H1 (cell line): ENCODE measurements at regions not wholly inside any gene's neighbourhood (a gene's known extent, or its start where the extent isn't known, plus 50 kb on each side); places are given as distances from the start of the nearest gene placed in this dataset.

ENCODE experiments used
- ASH2L ChIP-seq: fragments of 200-600, 300-600 bp; sonication (generic); IDR thresholded peaks from one replicate; pipeline ENCODE4 v1.7.1; 2017; ENCODE audit warnings: low read length
- CHD1 ChIP-seq: IDR thresholded peaks from 2 replicates; pipeline ENCODE4 v1.6.1; 2012; ENCODE audit warnings: low read depth, low read length, improper control_type of control experiment
- CHD7 ChIP-seq: fragments of 300-600 bp; sonication (generic); IDR thresholded peaks from 2 replicates; pipeline ENCODE4 v1.7.1; 2012; ENCODE audit warnings: low read length, moderate library complexity, mild to moderate bottlenecking, inconsistent platforms; ENCODE audit not compliant: insufficient replicate concordance
- HDAC2 ChIP-seq, 2 experiments: fragments of 300-600 bp in 1 of 2; sonication (generic) in 1 of 2; IDR thresholded peaks; 2 replicates each; pipeline ENCODE4 v1.6.1; 2011 to 2012; ENCODE audit warnings: low read depth in 2 of 2, low read length in 2 of 2, mild to moderate bottlenecking in 2 of 2, moderate library complexity in 2 of 2, borderline replicate concordance in 1 of 2, inconsistent platforms in 1 of 2
- MAX ChIP-seq: IDR thresholded peaks from 2 replicates; pipeline ENCODE4 v1.6.1; 2012; ENCODE audit warnings: inconsistent platforms
- SP1 ChIP-seq: IDR thresholded peaks from 2 replicates; pipeline ENCODE4 v1.6.1; 2011; ENCODE audit warnings: low read depth, low read length
- SP4 ChIP-seq: IDR thresholded peaks from 2 replicates; pipeline ENCODE4 v1.6.1; 2012; ENCODE audit warnings: low read length, inconsistent platforms
- TCF12 ChIP-seq: IDR thresholded peaks from 2 replicates; pipeline ENCODE4 v1.6.1; 2011; ENCODE audit warnings: low read depth, mild to moderate bottlenecking, low read length
- ZNF274 ChIP-seq: IDR thresholded peaks from 2 replicates; pipeline ENCODE4 v1.7.0; 2012; ENCODE audit warnings: low read length, borderline replicate concordance; ENCODE audit errors: extremely low read depth

GRCh38 chr5:158180407-158180806, 321.5 kb upstream of the CLINT1 start (continued):
- TF ChIP-seq CHD7 (no peak), SP4 (no peak), CHD1 (no peak), TCF12 (no peak), MAX (no peak), SP1 (no peak), ZNF274 (no peak), HDAC2 (IDR thresholded peaks at IDR 0.05; ENCODE audit: borderline replicate concordance in 1 of 2, low read depth in 2 of 2, low read length in 2 of 2) (no peak), ASH2L (no peak)
